MM.1S (cell line): ENCODE measurements at regions not wholly inside any gene's neighbourhood (a gene's known extent, or its start where the extent isn't known, plus 50 kb on each side); places are given as distances from the start of the nearest gene placed in this dataset.

Experiments
- DNase-seq: peaks from one replicate; pipeline ENCODE4 v3.0.0-alpha.2; 2015
- H2AFZ ChIP-seq: fragments of 300-600 bp; sonication (generic); 2 replicates; pipeline ENCODE4 v1.6.0; 2016; ENCODE audit warnings: antibody characterized with exemption, low read length
- H3F3A ChIP-seq: fragments of 300-600 bp; sonication (generic); 2 replicates; pipeline ENCODE4 v1.6.1; 2016; ENCODE audit warnings: mild to moderate bottlenecking, antibody characterized with exemption, low read length, moderate library complexity, mixed read lengths; ENCODE audit not compliant: insufficient read depth
- H3K27ac ChIP-seq: fragments of 300-600 bp; sonication (generic); 2 replicates; pipeline ENCODE4 v1.5.1; 2016; ENCODE audit warnings: mild to moderate bottlenecking, low read length
- H3K27me3 ChIP-seq: fragments of 300-600 bp; sonication (generic); replicated peaks from 2 replicates; pipeline ENCODE4 v1.6.0; 2016; ENCODE audit warnings: low read length; ENCODE audit not compliant: insufficient read depth
- H3K36me3 ChIP-seq: fragments of 300-600 bp; sonication (generic); replicated peaks from 2 replicates; pipeline ENCODE4 v1.6.1; 2016; ENCODE audit warnings: mild to moderate bottlenecking, low read length, mixed read lengths; ENCODE audit not compliant: insufficient read depth
- H3K4me1 ChIP-seq: fragments of 300-600 bp; sonication (generic); 2 replicates; pipeline ENCODE4 v1.6.1; 2016; ENCODE audit warnings: low read length, mixed read lengths
- H3K4me2 ChIP-seq: fragments of 300-600 bp; sonication (generic); 2 replicates; pipeline ENCODE4 v1.6.0; 2016; ENCODE audit warnings: low read depth, low read length
- H3K4me3 ChIP-seq: fragments of 300-600 bp; sonication (generic); 2 replicates; pipeline ENCODE4 v1.5.1; 2016; ENCODE audit warnings: low read length, mixed read lengths
- H3K79me2 ChIP-seq: fragments of 300-600 bp; sonication (generic); 2 replicates; pipeline ENCODE4 v1.6.1; 2016; ENCODE audit warnings: mixed run types, low read length, mixed read lengths
- H3K9ac ChIP-seq: fragments of 300-600 bp; sonication (generic); 2 replicates; pipeline ENCODE4 v1.6.1; 2016; ENCODE audit warnings: low read length, mixed read lengths
- H3K9me2 ChIP-seq: fragments of 300-600 bp; sonication (generic); replicated peaks from 2 replicates; pipeline ENCODE4 v1.6.1; 2016; ENCODE audit warnings: mild to moderate bottlenecking, low read length, mixed read lengths; ENCODE audit not compliant: insufficient read depth
- H3K9me3 ChIP-seq: fragments of 300-600 bp; sonication (generic); replicated peaks from 2 replicates; pipeline ENCODE4 v1.6.1; 2016; ENCODE audit warnings: mild to moderate bottlenecking, low read length, mixed read lengths; ENCODE audit not compliant: insufficient read depth
- H4K20me1 ChIP-seq: fragments of 300-600 bp; sonication (generic); 2 replicates; pipeline ENCODE4 v1.6.1; 2016; ENCODE audit warnings: mild to moderate bottlenecking, low read length, moderate library complexity, mixed read lengths; ENCODE audit not compliant: insufficient read depth
- EZH2 ChIP-seq: fragments of 300-600 bp; sonication (generic); optimal IDR thresholded peaks from 2 replicates; pipeline ENCODE3; 2017; ENCODE audit warnings: low read depth, mild to moderate bottlenecking, antibody characterized with exemption, low read length, mixed read lengths
- EZH2phosphoT487 ChIP-seq: fragments of 300-600 bp; sonication (generic); IDR thresholded peaks from 2 replicates; pipeline ENCODE4 v1.6.1; 2018; ENCODE audit warnings: antibody characterized with exemption, low read length
- TF ChIP-seq, protein P1 (sequence below): fragments of 300-600 bp; sonication (generic); IDR thresholded peaks from 2 replicates; pipeline ENCODE4 v1.5.1; 2016; ENCODE audit warnings: antibody characterized with exemption, low read length, mixed read lengths

DNA sequence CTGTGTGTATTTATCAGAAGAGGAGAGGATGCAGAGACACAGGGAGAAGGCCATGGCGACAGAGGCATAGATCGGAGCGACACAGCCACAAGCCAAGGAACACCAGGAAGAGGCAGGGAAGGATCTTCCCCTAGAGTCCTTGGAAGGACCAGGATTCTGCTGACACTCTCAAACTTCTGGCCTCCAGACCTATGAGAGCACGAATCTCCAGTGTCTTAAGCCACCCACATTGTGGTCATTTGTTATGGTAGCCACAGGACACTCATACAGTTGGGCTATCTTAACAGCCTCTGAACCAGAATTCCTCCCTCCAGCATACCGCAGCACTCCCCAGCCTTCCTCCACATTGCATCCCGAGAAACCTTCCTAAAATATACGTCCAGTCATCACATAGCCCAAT is 367.0 kb upstream of the MGMT start:
- Histone ChIP-seq H3K4me1 (peaks cover 22% of the 10 kb centered on the region), H2AFZ (no peak overlapping the region), H4K20me1 (no peaks in the 10 kb centered on the region), H3K4me3 (no peak overlapping the region), H3F3A (no peaks in the 10 kb centered on the region), H3K9me2 (no peaks in the 10 kb centered on the region), H3K9me3 (no peaks in the 10 kb centered on the region), H3K4me2 (no peak overlapping the region), H3K27me3 (no peaks in the 10 kb centered on the region), H3K9ac (no peak overlapping the region), H3K79me2 (no peaks in the 10 kb centered on the region), H3K36me3 (no peaks in the 10 kb centered on the region), H3K27ac (no peak overlapping the region)
- TF ChIP-seq EZH2 (no peak), EZH2phosphoT487 (no peak)
- TF ChIP-seq, protein P1, sequence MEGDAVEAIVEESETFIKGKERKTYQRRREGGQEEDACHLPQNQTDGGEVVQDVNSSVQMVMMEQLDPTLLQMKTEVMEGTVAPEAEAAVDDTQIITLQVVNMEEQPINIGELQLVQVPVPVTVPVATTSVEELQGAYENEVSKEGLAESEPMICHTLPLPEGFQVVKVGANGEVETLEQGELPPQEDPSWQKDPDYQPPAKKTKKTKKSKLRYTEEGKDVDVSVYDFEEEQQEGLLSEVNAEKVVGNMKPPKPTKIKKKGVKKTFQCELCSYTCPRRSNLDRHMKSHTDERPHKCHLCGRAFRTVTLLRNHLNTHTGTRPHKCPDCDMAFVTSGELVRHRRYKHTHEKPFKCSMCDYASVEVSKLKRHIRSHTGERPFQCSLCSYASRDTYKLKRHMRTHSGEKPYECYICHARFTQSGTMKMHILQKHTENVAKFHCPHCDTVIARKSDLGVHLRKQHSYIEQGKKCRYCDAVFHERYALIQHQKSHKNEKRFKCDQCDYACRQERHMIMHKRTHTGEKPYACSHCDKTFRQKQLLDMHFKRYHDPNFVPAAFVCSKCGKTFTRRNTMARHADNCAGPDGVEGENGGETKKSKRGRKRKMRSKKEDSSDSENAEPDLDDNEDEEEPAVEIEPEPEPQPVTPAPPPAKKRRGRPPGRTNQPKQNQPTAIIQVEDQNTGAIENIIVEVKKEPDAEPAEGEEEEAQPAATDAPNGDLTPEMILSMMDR = no peak
- no peak for DNase-seq

DNA sequence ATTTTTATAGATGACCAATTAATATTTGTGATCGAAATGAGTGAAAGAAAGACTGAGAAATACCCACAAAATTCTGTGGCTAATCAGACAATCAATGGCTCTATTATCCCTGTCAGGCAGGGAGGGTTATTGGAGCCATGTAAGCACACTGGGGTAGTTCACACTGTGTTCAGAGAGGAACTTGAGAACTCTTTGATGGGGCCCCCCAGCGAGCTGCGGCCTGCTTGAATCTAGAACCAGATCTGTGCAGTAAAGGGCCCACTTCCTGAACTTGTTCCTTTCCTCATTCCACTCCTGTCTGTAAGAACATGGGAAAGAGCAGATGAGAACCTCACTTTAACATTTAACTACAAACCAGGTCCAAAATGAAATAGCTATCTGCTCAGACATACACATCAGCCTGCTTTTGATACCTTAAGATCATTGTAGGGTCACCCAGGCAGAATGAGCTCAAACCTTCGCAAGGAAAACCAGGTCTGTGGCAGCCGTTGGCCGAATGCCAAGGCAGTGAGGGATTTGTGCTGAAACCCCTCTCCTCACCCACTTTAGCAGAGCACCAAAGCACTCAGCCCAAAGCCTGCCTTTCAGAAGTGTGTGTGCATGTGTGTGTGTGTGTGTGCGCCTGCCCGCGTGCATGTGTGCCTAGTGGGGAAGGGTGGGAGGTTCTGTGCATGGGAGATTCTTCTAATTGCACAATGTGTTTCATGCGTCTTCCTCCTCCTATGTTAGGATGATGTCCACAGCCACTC is 365.6 kb upstream of the MGMT start:
- H3K4me1 ChIP-seq = peaks cover 22% of the 10 kb centered on the region
- no peaks in the 10 kb centered on the region for H3K9me3 ChIP-seq
- no peaks in the 10 kb centered on the region for H3K79me2 ChIP-seq
- peak overlapping the region; percentile 9; the same call in 1 of the 2 replicates for H3K27ac ChIP-seq
- no peak overlapping the region for H3K9ac ChIP-seq
- H3K27me3 ChIP-seq = no peaks in the 10 kb centered on the region
- TF ChIP-seq EZH2 = no peak
- TF ChIP-seq, protein P1 = no peak
- TF ChIP-seq EZH2phosphoT487 = no peak
- H3K36me3 ChIP-seq = no peaks in the 10 kb centered on the region
- H4K20me1 ChIP-seq = no peaks in the 10 kb centered on the region
- peak overlapping the region; percentile 46 for H3K4me2 ChIP-seq
- no peaks in the 10 kb centered on the region for H3K9me2 ChIP-seq
- H3F3A ChIP-seq = no peaks in the 10 kb centered on the region
- DNase-seq = no peak
- H2AFZ ChIP-seq = peak overlapping the region; percentile 47
- H3K4me3 ChIP-seq = no peak overlapping the region

DNA sequence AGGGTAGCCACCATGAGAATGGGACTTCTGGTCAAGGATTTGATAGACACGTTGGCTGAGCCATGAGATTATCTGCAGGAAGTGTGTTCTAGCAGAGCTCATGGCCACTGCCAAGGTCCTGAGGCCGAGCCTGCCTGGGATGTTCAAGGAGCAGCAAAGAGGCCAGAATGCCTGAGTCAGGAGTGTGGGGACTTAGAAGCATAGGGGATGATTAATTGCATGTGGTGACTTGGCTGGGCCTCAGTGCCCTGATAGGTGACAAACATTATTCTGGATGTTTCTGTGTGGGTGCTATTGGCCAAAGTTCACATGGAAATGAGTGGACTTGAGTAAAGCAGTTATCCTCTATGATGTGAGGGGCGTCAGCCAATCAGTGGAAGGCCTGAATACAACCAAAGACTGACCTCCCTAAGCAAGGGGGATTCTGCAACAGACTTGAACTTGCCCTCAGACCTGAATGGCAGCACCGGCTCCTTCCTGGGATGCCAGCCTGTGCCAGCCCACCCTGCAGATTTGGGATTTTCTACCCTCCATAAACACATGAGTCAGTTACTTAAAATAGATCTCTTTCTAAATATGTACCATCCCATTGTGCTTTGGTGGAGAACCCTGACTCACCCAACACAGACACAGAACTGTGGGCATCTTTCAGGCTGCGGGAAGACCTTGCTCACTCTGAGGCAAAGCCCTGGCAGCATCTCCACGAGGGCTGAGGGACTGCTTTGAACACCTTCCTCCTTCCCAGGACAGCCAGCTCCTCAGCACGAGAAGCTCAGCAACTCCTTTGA is 363.9 kb upstream of the MGMT start:
- Histone ChIP-seq H3K27ac (no peak overlapping the region), H3K9me2 (no peaks in the 10 kb centered on the region), H3K4me2 (no peak overlapping the region), H3K4me3 (no peak overlapping the region), H3K27me3 (no peaks in the 10 kb centered on the region), H3K9me3 (no peaks in the 10 kb centered on the region), H2AFZ (0 out of 2 replicates have a peak overlapping the region, but pooled peaks have one; percentile 47), H3K36me3 (no peaks in the 10 kb centered on the region), H4K20me1 (no peaks in the 10 kb centered on the region), H3K4me1 (peaks cover 26% of the 10 kb centered on the region), H3F3A (no peaks in the 10 kb centered on the region), H3K9ac (no peak overlapping the region), H3K79me2 (no peaks in the 10 kb centered on the region)
- no peak for TF ChIP-seq EZH2
- TF ChIP-seq, protein P1 = no peak
- TF ChIP-seq EZH2phosphoT487 = no peak
- no peak for DNase-seq
